Ureter (tissue), 1 donor: ENCODE measurements at regions not wholly inside any gene's neighbourhood (a gene's known extent, or its start where the extent isn't known, plus 50 kb on each side); places are given as distances from the start of the nearest gene placed in this dataset.
"Not testable (repeated sequence)": the region's sequence is repeated elsewhere in the genome, so short reads cannot be mapped to it uniquely, and the experiment has no call there.

ENCODE experiments used
- DNase-seq: peaks from one replicate; pipeline ENCODE4 v3.0.0-alpha.2; 2020; ENCODE audit warnings: low spot score
- donor health status: DM: yes; HTN: yes; CAD: no.

GRCh38 chr3:80978216-80978969 lies 783.1 kb downstream of the GBE1 start:
- no peak for DNase-seq

DNA sequence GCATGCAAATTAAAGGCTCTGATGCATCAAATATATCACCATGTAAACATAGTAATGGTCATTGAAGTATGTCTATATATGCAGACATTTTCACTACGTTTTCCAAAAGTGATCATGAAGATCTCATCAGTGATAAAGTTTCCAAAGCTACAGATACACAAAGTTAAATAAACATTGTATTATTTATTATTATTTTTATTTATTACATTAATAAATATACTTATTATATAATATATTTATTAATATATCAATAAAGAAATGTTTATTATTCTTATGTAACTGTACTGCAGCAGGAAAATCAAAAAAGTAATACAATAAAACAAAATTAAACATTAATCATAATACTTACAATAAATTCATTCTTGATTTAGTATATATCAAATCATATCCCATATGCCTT lies 791.2 kb downstream of the GBE1 start:
- no peak for DNase-seq

- no peak for DNase-seq
These were observed 831.9 kb downstream of the GBE1 start for GRCh38 chr3:80929576-80929975.

DNA sequence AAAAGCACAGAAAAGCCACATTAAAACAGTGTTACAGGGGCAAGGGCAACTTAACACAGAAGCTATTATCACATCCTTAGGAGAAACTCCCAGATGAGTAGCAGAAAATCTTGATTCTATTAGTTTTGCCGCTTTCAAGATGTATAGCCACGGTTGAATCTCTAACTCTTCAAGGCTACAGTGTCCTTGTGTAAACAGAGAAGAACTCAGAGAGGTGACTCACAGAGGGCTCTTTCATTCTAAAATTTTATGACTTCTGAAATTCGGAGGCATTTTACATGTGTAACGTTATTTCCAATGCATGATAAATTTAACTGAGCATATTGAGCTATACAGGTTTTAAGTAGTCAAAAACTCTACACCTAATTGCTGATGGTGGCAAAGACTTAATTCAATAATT lies 846.6 kb downstream of the GBE1 start:
- no peak for DNase-seq

GRCh38 chr3:80898211-80898610 lies 863.2 kb downstream of the GBE1 start:
- no peak for DNase-seq

DNA sequence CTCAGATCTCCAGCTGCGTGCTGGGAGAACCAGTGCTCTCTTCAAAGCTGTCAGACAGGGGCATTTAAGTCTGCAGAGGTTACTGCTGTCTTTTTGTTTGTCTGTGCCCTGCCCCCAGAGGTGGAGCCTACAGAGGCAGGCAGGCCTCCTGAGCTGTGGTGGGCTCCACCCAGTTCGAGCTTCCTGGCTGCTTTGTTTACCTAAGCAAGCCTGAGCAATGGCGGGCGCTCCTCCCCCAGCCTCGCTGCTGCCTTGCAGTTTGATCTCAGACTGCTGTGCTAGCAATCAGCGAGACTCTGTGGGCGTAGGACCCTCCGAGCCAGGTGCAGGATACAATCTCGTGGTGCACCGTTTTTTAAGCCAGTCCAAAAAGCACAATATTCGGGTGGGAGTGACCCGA lies 864.4 kb downstream of the GBE1 start:
- DNase-seq: not testable (repeated sequence)

DNA sequence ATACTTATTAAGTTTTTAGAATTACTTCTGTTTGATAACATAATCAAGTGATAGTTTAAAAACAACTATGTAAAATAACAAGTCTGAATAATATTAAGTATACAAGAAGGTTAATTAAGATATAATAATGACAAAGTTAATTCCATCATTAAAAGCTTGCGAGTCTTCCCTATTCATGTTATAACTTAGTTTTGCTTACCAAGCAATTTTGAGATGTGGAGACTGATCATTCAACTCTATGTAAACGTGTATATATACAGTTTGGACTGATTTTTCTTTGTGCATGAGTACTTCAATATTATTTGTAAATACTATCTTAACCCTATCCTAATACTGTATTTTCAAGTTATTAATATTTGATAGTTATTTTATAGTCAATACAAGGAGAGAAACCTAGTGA lies 870.9 kb downstream of the GBE1 start:
- no peak for DNase-seq

DNA sequence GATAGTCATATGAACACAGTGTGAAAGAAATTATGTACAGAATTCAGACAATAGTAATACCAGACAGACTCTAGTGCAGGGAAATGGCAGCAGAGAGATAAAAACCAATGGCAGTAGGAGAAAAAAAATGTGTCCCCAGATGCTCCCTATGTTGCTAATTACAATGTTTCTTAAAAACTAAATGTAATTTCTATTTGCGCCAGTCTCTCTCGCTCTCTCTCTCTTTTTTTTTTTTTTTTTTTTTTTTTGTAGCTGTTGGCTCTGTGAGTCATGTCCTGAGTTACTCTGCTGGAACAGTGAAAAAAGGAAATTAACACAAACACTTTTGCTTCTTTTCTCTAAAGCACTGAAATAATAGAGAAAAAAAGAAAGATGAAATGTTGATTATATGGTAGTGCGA lies 871.9 kb downstream of the GBE1 start:
- no peak for DNase-seq

DNA sequence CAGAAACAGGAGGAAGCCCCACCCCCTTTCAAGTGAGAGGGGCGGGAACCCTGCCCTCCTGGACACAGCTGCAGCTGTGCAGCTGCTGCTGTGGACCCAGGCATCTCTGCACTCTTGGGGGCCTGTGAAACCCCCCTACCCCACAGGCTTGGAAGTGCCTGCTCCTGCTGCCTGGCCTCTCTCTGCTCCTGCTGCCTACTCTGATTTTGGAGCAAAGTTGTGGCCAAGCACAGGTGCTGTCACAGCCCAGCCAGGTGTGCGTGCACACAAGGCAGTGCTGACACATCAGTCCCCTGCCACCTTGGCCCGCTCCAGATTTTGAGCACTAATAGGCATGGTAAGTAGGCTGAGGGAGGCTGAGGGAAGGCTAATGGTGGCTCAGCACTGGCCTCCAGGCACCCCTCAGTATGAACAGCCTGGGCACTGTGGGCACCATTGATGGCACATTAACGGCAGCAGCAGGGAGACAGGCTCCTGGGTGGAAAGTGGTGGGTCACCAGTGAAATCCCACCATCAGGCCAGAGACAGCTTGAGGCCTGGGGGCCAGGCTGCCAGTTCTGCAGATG lies 890.9 kb downstream of the GBE1 start:
- no peak for DNase-seq

- DNase-seq: no peak
These were observed 906.0 kb downstream of the GBE1 start for GRCh38 chr3:80855482-80855881.

DNA sequence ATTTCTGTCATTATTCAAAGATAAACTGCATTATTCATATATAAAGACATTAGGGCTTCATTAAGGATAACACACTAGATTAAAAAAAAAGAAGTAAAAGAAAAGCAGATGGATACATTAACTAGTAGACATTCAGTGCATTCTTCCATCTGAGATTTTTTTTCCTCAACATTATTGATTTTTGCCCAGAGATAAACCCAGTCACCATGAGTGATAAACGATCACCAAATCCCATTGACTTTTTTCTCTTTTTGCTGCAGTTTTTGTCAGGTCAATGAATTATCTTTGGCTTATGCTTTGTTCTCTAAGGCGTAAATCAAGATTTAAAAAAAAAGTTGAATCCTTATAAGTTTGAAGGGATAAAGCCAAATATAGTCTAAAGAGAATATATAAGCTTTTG lies 925.0 kb downstream of the GBE1 start:
- no peak for DNase-seq

GRCh38 chr3:80807577-80807976 lies 953.9 kb downstream of the GBE1 start:
- DNase-seq: no peak

DNA sequence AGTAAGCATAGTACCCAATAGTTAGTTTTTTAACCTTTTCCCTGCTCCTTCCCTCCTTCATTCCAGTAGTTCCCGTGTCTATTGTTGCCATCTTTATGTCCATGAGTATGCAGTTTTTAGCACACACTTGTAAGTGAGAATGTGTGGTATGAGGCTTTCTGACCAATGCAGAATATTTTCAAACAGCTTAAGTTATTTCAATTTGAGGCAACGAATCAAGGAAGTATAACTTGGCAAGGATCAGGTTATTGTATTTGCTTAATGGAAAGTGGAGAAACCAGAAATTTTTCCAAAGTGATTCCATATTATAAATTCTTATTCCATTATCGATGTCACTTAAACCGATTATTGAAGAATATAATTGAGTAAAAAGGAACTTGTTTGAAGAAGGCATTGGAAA lies 954.8 kb downstream of the GBE1 start:
- no peak for DNase-seq

DNA sequence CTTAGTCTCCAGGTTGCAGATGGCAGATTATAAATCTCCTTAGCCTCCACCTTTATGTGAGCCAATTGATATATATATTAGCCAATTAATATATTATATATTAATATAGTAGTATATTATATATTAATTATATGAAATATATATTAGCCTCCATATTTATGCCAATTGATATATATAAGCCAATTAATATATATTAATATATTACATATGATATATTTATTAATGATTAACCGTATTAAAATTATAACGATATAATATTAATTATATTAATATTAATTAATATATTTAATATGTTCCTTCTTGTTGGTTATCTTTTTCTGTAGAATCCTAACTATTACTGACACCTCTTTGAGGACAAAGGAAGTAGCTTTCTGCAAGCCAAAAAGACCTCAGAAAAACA lies 972.5 kb downstream of the GBE1 start:
- DNase-seq: no peak

DNA sequence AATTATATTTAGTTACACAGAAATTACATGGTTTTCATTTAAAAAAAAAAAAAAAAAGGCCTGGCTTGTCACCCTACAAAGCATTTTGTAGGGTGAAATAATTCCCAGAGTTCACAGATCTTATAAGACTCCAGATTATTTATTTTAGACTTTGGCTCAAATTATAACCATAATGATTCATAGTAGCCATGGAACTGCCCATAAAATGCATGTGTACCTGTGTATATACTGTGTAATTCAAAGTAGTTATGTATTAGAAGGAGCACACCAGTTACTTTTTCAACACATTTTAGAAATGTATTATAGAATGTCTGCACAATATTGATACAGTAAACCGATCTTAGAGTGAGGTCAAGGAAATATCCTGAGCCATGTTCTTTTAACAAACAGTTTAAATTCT lies 975.6 kb downstream of the GBE1 start:
- no peak for DNase-seq

GRCh38 chr3:80785475-80785874 lies 976.0 kb downstream of the GBE1 start:
- DNase-seq: no peak

GRCh38 chr3:80771085-80771484 lies 990.4 kb downstream of the GBE1 start:
- DNase-seq: peak; percentile 46

DNA sequence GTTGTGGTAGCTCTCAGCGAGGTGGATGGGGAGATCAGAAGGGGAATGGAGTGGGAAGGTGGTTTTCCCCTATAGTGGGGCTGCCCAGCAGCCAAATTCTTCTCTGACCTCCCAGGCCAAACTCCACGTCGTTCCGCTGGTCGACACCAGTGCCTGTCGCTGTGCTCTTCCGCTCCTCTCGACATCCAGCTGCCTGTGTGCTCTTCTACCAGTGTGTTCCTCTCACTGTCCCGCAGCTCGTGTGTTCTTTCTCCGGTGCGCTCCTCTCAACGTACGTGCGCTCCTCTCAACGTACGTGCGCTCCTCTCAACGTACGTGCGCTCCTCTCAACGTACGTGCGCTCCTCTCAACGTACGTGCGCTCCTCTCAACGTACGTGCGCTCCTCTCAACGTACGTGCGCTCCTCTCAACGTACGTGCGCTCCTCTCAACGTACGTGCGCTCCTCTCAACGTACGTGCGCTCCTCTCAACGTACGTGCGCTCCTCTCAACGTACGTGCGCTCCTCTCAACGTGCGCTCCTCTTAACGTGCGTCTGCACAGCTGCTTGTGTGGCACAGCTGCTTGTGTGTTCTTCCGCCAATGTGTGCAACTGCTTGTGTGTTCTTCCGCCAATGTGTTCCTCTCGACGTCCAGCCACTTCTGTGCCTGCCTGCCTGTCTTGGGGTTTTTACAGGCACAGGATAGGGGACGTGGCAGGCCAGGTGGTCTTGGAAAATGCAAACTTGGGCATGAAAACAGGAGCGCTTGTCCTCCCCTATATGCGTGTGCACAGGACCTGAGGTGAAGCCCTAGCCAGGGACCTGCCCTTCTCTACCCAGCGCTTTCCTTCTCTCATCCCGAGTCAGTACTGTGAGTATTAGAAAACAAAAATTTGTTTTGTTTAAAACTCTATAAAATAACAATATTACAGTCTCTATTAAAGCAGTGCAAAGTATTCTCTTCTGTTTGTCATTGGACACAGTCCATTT lies 991.1 kb downstream of the GBE1 start:
- no peak for DNase-seq

DNA sequence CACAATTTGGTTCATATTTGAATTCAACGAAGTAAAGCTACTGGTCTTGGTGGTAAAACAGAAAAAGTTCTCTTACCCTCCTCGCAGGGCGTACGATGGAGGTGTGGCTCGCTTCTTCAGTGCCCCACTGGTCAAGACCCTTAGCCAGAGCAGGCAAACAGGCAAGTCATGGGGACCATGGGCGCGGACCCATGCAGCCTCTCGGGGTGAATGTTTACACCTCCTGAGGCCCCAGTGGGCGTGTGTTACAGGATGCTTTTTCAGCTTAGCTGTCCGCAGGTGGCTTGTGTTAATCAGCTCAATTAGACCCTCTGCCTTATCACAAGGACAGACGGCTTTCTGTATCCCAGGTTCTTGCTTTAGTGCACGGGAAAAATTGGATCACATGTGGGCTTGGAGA lies 991.8 kb downstream of the GBE1 start:
- DNase-seq: no peak

GRCh38 chr3:80767604-80768003 lies 993.8 kb downstream of the GBE1 start:
- no peak for DNase-seq

- no peak for DNase-seq
These were observed 987.2 kb upstream of the ROBO1 start for GRCh38 chr3:80754969-80755368.

DNA sequence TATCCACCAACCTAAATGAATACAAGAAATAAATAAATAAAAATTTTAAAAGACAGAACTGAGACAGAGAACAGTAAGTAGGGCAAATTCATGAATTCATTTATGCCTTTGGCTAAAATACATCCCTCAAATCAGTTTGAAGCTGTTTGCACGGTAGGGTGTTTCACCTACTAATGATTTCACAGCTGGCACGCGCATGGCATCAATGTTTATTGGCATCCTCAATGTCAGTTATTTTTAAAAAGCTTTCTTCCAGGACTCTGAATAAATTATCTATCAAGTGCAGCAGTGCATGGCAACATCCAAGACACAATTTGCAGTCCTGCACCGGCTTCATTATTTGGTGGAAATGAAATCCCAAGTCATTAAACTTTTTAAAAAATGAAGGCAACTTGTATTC lies 985.2 kb upstream of the ROBO1 start:
- no peak for DNase-seq

- no peak for DNase-seq
These were observed 982.8 kb upstream of the ROBO1 start for GRCh38 chr3:80750637-80751036.
